Ovary (tissue), 3 donors: ENCODE measurements at regions not wholly inside any gene's neighbourhood (a gene's known extent, or its start where the extent isn't known, plus 50 kb on each side); places are given as distances from the start of the nearest gene placed in this dataset.

Experiments used
- CTCF ChIP-seq, 3 donors: fragments of 450-650 bp in 2 of 3; fragments of 200-600 bp in 1 of 3; IDR thresholded peaks; one replicate each; pipeline versions ENCODE4 v1.5.1 to v1.8.0; 2016 to 2022; ENCODE audit warnings: antibody characterized with exemption in 3 of 3, mild to moderate bottlenecking in 1 of 3
- POLR2A ChIP-seq: fragments of 450-650 bp; IDR thresholded peaks from one replicate; pipeline ENCODE4 v1.6.1; 2017; ENCODE audit warnings: antibody characterized with exemption, mild to moderate bottlenecking, moderate library complexity
- donor health status: DM: no; HTN: no; CAD: no.

DNA sequence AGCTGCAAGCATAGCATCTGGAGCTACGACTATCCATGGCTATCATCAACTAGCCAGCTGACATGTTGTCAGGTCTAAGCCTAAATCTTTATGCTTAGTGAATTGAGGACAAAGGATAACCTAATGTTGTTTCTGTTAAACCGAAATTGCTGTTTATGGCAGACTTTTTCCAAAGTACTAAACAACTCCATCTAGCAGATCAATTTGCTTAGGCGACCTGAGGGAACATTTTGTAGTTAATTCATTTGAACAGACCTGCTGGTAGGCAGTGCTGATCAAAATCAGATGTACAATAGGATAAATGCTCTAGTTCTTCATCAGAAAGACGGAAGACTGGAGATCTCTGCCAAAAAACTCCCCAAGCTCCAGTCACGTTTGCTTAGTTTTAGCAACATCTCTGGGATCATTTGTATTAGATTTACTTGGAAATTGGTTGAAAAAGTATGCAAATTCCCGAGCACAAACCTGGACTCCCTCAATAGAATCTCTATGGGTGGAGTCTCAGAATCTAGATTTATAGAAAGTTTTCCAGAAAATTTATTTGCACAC is 301.6 kb upstream of the NRP1 start:
- TF ChIP-seq CTCF (IDR thresholded peaks at IDR 0.05) = no peak
- no peak for TF ChIP-seq POLR2A
